ENCODE measurements at regions not wholly inside any gene's neighbourhood (a gene's known extent, or its start where the extent isn't known, plus 50 kb on each side); places are given as distances from the start of the nearest gene placed in this dataset.
"Not testable (repeated sequence)": the region's sequence is repeated elsewhere in the genome, so short reads cannot be mapped to it uniquely, and the experiment has no call there.

DNA sequence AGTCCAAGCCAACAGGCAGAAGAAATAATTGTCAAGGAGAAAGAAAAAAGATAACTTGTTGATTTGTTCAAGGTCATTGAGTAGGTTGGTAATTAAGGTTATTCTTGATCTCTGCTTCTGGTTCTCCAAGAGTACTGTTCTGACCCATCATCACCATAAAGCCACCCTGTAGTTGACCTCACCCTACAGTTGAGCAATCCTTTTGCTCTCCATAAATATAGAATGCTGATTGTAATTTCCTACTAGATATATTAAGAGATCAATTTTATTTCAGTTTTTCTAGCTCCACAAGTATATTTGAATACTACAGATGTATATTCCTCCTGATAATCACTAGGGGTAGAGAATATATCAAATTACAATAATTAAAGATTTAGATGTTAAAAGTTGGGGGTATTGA, 350.5 kb upstream of the PDE3A start:
- ATAC-seq (peak; percentile 51), DNase-seq (no peak)

DNA sequence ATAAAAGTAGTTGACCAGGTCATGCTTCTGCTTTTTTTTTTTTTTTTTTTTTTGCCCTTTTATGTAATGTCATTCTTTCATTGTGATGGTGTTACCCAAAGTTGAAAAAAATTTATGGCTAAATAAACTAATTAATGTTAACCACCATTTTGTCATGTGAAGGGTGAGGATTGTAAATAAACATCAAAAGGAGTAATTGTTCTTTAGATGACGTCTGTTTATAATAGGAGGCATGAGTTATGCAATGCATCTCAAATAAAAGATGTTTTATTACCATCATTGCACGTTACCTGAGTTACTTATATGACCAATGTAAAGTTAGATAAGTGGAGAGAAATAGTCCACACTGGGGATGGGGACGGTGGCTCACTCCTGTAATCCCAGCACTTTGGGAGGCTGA, 349.9 kb upstream of the PDE3A start:
- intact Hi-C loops (cut with DNase I, micrococcal nuclease) = no loop called here
- ATAC-seq (peak; percentile 98), DNase-seq (peak in 1 of 2 donors; percentile 16)

More for the DNA sequence above, 350.5 kb upstream of the PDE3A start:
- intact Hi-C loops (cut with DNase I, micrococcal nuclease) = no loop called here

DNA sequence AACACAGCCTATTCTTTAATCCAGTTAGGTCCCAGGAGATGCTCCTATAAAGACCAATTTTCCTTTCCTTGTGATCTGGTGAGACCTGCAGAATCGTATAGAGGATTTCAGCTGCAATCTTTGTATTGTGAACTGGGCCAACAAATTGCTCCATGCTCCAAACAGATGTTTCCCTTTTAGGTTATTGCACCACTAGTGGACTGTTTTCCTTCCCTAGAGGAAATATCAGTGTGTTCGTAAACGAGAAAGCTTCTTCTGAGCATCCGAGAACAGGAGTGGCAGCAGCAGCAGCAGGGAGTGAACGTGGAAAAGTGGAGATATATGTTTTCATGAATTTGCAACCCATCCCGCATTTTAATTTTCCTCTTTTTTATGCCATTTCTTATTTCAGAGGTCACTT, 344.1 kb upstream of the PDE3A start:
- ATAC-seq (no peak), DNase-seq (no peak)
- intact Hi-C loops (cut with DNase I, micrococcal nuclease) = no loop called here

DNA sequence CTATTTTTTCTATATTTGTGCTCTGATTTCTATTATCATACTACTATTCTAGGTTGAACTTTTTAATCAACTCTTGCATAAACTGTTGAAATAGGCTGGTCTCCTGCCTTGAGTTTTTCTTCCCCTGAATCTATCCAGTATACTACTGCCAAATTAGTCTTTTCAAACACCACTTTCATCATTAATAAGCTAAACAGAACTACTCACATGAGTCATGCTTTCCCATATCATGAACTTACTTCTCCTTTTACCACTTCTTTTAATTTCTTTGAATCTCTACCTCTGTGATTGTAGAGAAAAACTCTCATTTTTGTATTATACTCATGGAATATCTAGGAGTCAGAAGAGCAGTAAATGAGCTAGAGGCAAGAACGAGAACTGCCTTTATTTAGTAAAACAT, 340.3 kb upstream of the PDE3A start:
- ATAC-seq = no peak
- intact Hi-C loops (cut with DNase I, micrococcal nuclease) = no loop called here
- DNase-seq = no peak

DNA sequence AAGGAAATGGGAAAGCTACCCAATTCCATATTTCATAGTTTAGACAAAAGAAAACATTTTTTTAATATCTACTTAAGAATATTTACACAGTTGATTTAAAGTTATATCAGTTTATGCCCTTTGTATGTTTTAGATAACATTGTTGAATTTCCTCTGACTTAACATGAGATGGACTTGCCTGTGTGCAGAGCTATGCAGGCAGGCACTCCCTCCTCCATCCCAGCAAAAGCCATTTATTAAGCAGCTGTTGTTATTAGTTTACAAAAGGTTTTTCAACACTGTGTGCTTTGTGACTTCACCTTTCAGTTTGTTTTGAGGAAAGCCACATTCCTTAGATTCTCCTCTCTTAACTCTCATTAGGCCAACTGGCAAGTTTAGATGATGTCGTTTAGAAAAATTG, 337.5 kb upstream of the PDE3A start:
- intact Hi-C loops (cut with DNase I, micrococcal nuclease) = no loop called here
- DNase-seq (no peak), ATAC-seq (no peak)

DNA sequence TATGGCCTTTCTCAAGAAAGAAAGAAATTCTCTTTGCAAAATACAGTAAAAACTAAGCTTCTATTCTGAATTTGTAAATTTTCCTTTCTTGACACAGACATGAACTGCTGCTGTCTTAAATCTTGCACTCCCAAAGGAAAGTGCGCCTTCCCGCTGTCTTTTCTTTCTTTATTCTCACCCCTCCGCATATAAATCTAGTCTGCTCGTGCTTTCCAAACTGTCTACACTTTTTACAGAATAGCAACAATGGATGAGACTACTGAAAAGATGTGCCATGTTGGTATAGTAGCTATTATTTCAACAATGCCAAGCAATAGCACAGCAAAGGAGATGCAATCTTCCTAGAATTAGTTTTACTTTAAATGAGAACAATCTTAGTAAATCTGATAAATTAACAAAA, 328.8 kb upstream of the PDE3A start:
- intact Hi-C loops (cut with DNase I, micrococcal nuclease) = no loop called here
- DNase-seq (no peak), ATAC-seq (no peak)

DNA sequence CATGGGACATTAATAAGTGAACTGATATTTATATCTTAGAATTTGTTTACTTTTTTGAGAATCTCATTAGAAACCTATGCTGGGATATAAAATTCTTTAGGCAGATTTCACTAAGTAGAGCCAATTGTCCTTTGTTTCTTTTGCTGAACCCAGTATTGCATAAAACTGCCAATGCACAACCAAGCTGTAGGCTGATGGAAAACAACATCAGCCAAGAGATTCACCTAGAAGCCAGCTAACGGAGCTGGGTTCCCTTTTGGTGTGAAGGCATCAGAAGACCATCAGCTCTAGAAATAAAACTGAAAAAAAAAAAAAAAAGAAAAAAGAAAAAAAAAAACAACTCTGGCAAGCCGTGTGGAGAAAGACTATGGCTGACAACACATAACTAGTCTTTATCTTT, 328.2 kb upstream of the PDE3A start:
- intact Hi-C loops (cut with DNase I, micrococcal nuclease) = no loop called here
- no peak for ATAC-seq
- no peak for DNase-seq

DNA sequence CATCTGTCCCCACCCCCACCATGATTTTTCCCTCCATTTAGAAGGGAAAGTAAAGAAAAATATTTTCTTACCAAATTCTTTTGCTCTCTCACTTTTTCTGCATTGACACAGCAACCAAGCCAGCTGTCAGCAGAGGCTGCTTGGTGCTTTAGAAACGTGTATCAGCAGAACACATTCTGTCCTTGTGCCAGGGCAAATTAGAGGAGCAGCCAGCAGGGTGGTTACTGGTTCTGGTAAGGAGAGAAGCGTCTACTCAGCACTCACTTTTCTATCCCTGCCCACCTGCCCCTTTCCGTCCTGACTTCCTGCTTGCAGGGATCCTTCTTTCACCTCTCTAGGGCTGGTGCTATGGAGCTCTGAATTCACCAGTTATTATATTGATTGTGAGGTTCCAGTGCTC, 327.5 kb upstream of the PDE3A start:
- intact Hi-C loops (cut with DNase I, micrococcal nuclease) = no loop called here
- no peak for DNase-seq
- no peak for ATAC-seq

DNA sequence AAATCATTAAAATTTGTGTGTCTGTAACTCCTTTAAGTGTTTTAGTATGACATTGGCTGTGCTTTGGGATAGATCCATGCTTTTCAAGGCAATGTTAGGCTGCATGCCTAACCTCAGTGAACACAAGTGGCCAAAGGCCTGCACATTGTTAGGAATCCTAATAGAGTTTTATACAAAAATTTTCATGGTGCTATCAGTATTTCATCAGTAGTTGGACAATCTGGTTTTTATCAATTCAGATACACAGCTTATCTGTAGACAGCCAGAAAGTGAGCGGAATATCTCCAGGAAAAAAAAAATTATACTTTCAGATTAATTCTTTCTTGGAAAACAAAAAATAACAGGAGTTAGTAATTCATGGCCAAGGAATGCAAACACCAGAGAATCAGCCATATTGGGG, 324.0 kb upstream of the PDE3A start:
- intact Hi-C loops (cut with DNase I, micrococcal nuclease) = no loop called here
- DNase-seq (no peak), ATAC-seq (no peak)

DNA sequence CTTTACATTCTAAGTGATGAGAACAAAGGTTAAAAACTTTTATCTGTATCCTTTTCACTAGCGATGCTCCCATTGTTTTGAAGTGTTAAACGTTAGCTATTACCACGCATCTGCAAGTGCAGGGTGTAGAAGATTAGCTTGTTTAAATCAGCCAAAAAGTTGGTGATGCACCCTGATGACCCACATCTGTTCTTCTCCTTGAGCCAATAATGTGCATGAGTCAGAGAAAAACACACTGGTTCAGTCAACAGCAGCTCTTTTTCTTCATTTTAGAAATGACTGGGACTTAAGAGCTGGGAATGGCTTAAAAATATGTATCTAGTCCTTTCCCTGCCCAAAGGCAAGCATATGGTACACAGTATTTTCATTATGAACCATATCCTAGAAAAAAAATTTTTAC, 323.5 kb upstream of the PDE3A start:
- ATAC-seq = no peak
- no peak for DNase-seq
- intact Hi-C loops (cut with DNase I, micrococcal nuclease) = no loop called here

DNA sequence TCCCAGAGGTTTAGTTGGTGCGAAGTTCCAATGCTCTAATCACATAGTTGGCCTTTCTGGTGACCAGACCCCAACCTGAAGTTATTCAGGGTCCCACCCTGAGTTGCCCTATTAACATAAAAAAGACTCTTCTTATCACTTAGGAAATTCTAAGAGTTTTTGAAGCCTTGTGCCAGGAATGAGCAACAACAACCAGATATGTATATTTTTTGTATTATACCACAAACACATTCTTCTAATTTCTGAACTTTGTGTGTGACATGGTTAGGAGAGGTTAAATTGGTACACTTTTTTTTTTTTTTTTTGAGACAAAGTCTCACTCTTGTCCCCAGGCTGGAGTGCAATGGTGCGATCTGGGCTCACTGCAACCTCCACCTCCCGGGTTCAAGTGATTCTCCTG, 320.4 kb upstream of the PDE3A start:
- ATAC-seq = no peak
- intact Hi-C loops (cut with DNase I, micrococcal nuclease) = no loop called here

DNA sequence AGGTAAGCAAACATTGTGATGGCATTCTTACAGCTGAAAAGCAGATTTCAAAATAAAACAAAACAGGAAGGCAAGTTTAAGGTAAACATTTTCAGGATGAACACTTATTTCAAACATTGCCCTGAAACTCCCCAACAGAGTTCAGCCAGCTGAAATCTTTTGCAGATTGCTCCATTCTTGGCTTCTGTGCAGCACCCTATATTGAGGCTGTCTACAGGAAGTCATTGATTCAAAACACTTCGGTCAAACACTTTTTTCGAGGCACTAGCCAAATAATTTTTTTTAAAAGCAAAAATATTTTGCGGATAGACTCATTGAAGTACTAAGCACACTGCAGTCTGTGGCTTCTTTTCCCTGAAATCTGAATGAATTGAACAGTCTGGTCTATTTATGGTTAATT, 318.1 kb upstream of the PDE3A start:
- intact Hi-C loops (cut with DNase I, micrococcal nuclease) = no loop called here

More for the DNA sequence above, 320.4 kb upstream of the PDE3A start:
- no peak for DNase-seq

DNA sequence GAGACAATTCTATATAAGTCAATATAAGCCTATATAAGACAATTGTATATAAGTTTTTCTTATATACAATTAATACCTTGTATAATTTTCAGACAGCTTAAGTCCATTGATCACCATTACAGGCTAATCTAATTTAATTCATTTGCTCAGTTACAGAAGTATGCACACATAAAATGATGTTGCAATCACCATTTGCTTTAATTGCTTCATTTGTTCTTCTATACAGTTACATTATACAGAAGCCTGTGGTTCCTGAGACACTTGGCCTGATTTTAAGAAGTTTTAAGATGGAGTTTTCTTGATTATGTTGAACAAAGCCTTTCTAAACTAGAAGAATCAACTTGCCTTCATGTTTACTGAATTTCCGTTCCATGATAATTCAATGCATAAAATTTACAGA, 314.6 kb upstream of the PDE3A start:
- intact Hi-C loops (cut with DNase I, micrococcal nuclease) = no loop called here
- ATAC-seq (no peak), DNase-seq (no peak)

More for the DNA sequence above, 318.1 kb upstream of the PDE3A start:
- no peak for ATAC-seq
- no peak for DNase-seq

DNA sequence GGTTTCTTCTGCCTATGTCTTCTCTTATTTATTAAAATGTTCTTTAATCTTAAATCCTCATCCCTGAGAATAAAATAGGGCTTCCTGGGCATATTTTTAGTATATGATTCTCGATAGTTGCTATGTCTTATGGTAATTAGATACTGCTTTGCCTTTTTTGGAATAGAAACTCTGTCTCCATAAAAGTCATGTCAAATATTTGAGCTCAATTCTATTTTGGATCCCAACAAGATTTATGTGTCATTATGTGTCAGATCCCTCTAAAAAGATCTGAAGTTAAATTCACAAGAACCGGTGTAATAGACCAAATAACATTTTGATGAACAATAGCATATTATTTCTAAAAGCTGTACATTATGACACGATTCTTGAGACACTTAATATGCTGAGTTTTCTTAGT, 312.5 kb upstream of the PDE3A start:
- intact Hi-C loops (cut with DNase I, micrococcal nuclease) = no loop called here
- ATAC-seq (no peak), DNase-seq (no peak)

DNA sequence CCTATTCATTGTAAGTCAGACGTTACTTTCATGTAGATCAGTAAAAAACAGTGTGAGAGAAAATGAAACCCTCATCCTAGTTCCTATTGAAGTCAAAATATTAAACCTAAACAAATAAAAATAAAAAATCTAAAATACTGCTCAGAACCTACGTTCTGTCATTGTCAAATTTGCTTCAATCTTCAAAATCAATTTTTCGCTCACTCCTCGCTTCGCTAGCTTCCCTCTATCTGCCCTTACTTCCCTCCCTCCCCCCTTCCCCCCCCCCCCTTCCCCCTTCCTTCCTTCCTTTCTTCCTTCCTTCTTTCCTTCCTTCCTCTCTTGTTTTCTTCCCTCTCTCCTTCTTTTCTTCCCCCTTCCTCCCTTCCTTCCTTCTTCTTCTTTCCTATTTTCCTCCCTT, 310.9 kb upstream of the PDE3A start:
- no peak for ATAC-seq
- no peak for DNase-seq
- intact Hi-C loops (cut with DNase I, micrococcal nuclease) = no loop called here

DNA sequence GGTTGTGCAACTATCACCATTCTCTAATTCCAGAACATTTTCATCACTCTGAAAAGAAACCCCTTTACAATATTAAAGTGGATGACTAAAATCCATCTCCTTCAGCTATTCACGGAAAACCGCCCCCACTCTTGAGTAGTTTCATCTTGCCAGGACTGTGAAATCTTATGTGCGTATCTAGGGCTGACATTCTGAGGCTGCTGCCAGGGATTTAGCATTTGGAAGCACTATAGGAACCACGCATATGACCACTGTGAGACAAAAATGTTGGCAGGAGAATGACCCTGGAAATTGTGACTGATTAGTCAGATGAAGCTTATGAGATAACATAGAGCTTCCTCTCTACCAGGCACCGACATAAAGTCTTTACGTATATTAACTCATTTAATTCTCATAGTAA, 305.2 kb upstream of the PDE3A start:
- DNase-seq (no peak), ATAC-seq (no peak)
- intact Hi-C loops (cut with DNase I, micrococcal nuclease) = no loop called here

DNA sequence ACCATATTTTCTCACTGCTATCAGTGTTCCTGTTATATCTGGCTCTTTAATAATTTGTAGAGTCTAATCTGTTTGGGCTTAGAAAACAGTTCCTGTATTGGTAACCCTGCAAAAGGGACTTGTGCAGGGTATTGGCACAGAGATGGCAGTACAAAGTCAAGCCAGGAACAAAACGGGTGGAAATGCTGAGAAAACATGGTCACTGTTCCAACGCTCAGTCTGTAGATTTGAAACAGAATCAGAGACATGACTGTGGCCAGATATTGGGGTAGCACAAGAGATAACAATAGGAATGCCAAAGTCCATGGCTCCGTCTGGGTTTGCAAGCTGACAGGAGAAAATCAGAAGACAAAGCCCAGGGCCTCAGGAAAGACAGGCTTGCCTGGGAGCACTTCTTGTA, 290.7 kb upstream of the PDE3A start:
- no peak for DNase-seq
- no peak for ATAC-seq
- intact Hi-C loops (cut with DNase I, micrococcal nuclease) = no loop called here

DNA sequence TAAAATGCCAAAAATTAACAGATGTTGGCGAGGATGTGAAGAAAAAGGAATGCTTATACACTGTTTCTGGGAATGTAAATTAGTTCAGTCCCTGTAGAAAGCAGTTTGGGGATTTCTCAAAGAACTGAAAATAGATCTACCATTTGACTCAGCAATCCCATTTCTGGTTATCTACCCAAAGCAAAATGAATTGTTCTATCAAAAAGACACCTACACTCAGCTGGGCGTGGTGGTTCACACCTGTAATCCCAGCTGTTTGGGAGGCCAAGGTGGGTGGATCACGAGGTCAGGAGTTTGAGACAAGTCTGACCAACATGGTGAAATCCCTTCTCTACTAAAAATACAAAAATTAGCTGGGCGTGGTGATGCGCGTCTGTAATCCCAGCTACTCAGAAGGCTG, 279.3 kb upstream of the PDE3A start:
- no peak for ATAC-seq
- intact Hi-C loops (cut with DNase I, micrococcal nuclease) = no loop called here
- DNase-seq = no peak

DNA sequence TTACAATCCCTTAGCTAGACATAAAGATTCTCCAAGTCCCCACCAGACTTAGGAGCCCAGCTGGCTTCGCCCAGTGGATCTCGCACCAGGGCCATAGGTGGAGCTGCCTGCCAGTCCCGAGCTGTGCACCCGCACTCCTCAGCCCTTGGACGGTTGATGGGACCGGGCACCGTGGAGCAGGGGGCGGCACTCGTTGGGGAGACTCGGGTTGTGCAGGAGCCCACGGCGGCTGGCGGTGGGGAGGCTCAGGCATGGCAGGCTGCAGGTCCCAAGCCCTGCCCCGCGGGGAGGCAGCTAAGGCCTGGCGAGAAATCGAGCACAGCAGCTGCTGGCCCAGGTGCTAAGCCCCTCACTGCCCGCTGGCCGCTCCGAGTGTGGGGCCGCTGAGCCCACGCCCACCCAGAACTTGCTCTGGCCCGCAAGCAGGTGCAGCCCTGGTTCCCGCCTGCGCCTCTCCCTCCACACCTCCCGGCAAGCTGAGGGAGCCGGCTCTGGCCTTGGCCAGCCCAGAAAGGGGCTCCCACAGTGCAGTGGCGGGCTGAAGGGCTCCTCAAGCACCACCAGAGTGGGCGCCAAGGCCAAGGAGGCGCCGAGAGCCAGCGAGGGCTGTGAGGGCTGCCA, 275.0 kb upstream of the PDE3A start:
- intact Hi-C loops (cut with DNase I, micrococcal nuclease); DNase-seq; ATAC-seq: not testable (repeated sequence)

DNA sequence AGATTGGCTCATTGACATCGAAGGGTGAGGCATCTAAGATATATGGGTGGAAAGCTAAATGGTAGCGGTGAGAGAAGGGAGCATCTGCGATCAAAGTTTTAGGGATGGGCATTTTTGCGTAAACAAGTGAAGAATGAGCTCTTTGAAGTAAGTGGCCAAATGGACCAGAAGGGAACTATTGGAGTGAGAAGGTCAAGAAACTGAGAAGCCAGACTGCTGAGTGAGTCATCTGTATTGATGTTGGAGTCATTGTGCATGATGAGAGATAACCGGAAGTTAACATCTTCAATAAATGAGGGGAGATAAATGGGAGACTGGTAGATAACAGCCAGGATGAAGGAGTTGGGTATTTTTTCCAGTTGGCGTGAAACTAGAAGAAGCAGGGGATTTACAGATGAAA, 271.9 kb upstream of the PDE3A start:
- DNase-seq (no peak), ATAC-seq (no peak)
- intact Hi-C loops (cut with DNase I, micrococcal nuclease) = no loop called here

DNA sequence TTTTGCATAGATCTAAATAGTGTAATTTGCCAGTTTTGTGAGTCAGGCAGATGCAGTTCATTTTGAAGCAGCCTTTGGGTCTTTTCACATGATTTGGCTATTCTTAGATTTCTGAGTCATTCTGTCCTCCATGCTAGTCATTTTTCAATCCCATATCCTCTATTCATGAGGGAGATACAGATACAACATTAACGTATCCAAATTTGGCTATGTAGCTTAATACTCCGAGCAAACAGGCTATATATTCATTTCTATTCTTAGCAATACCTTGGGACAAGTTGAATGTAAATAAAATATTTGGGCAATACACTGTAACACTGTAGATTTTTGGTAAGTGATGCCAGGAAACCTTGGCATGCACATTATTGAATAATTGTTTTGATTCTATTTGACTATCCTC, 270.7 kb upstream of the PDE3A start:
- no peak for DNase-seq
- ATAC-seq = no peak

More for the DNA sequence above, 270.7 kb upstream of the PDE3A start:
- intact Hi-C loops (cut with DNase I, micrococcal nuclease) = no loop called here
